ENCODE measurements at regions not wholly inside any gene's neighbourhood (a gene's known extent, or its start where the extent isn't known, plus 50 kb on each side); places are given as distances from the start of the nearest gene placed in this dataset.

GRCh38 chr3:30513374-30514152 is 92.8 kb upstream of the TGFBR2 start:
- Histone ChIP-seq H3K9me3 (ENCODE audit: control insufficient read depth in 2 of 3, insufficient read depth in 1 of 3, low read length in 3 of 3) (no peaks in the 10 kb centered on the region), H3K4me1 (ENCODE audit: control insufficient read depth in 2 of 3, insufficient read depth in 2 of 3, low read depth in 1 of 3, low read length in 3 of 3) (no peaks in the 10 kb centered on the region), H3K9ac (ENCODE audit: low read length in 3 of 3) (no peak overlapping the region), H3K27ac (ENCODE audit: low read depth in 2 of 2, low read length in 2 of 2) (no peak overlapping the region), H3K27me3 (ENCODE audit: control insufficient read depth, insufficient read depth, low read length) (no peaks in the 10 kb centered on the region), H3K4me3 (ENCODE audit: low read length in 3 of 3) (no peak overlapping the region), H3K36me3 (ENCODE audit: control insufficient read depth in 2 of 3, insufficient read depth in 3 of 3, low read length in 3 of 3) (no peaks in the 10 kb centered on the region)
- DNase-seq (no peak), FAIRE-seq (no peak)
- TF ChIP-seq, protein P1, sequence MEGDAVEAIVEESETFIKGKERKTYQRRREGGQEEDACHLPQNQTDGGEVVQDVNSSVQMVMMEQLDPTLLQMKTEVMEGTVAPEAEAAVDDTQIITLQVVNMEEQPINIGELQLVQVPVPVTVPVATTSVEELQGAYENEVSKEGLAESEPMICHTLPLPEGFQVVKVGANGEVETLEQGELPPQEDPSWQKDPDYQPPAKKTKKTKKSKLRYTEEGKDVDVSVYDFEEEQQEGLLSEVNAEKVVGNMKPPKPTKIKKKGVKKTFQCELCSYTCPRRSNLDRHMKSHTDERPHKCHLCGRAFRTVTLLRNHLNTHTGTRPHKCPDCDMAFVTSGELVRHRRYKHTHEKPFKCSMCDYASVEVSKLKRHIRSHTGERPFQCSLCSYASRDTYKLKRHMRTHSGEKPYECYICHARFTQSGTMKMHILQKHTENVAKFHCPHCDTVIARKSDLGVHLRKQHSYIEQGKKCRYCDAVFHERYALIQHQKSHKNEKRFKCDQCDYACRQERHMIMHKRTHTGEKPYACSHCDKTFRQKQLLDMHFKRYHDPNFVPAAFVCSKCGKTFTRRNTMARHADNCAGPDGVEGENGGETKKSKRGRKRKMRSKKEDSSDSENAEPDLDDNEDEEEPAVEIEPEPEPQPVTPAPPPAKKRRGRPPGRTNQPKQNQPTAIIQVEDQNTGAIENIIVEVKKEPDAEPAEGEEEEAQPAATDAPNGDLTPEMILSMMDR (IDR thresholded peaks at IDR 0.05; ENCODE audit: borderline replicate concordance, extremely low read depth, insufficient read depth), result no peak
- intact Hi-C loops (cut with DNase I), result no loop called here

- Histone ChIP-seq H3K36me3 (ENCODE audit: control insufficient read depth in 2 of 3, insufficient read depth in 3 of 3, low read length in 3 of 3) (no peaks in the 10 kb centered on the region), H3K27me3 (ENCODE audit: control insufficient read depth, insufficient read depth, low read length) (no peaks in the 10 kb centered on the region), H3K27ac (ENCODE audit: low read depth in 2 of 2, low read length in 2 of 2) (no peak overlapping the region), H3K4me1 (ENCODE audit: control insufficient read depth in 2 of 3, insufficient read depth in 2 of 3, low read depth in 1 of 3, low read length in 3 of 3) (no peaks in the 10 kb centered on the region), H3K9ac (ENCODE audit: low read length in 3 of 3) (no peak overlapping the region), H3K9me3 (ENCODE audit: control insufficient read depth in 2 of 3, insufficient read depth in 1 of 3, low read length in 3 of 3) (no peaks in the 10 kb centered on the region), H3K4me3 (ENCODE audit: low read length in 3 of 3) (no peak overlapping the region)
- DNase-seq (no peak), FAIRE-seq (no peak)
- intact Hi-C loops (cut with DNase I), result no loop called here
- TF ChIP-seq, protein P1 (IDR thresholded peaks at IDR 0.05; ENCODE audit: borderline replicate concordance, extremely low read depth, insufficient read depth), result no peak
Measured at GRCh38 chr3:30516238-30516637, 90.2 kb upstream of the TGFBR2 start.

DNA sequence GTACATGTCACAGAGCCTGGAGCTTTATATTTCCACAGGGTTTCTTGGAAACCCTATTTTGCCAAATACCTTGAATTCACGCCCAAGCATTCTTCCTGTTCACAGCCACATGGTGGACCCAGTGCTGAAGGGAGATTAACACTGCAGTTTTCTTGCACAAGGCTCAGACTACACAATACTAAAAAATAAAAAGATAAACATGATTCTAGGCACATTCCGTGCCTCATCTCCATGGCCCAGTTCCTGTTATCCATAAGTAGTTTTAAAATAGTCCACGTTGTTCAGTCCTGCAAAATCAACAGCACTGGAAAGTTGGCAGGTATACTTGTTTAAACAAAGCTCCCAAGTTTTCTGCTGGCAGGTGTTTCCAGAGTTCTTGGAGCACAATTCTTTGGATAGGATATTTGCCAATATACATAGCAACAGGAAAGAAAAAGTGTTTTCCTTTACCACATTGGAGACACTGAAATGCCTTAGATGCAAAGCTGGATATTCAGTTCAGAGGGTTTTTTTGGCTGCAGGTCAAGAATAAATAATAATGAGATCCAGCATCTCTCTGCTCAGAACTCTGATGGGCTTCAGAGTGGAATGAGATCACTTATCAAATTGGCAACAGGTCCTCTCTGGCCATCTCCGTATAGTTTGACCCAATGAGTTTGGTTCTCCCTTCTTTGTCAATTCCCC is 88.1 kb upstream of the TGFBR2 start:
- Histone ChIP-seq H3K4me3 (ENCODE audit: low read length in 3 of 3) (no peak overlapping the region), H3K9me3 (ENCODE audit: control insufficient read depth in 2 of 3, insufficient read depth in 1 of 3, low read length in 3 of 3) (no peaks in the 10 kb centered on the region), H3K9ac (ENCODE audit: low read length in 3 of 3) (no peak overlapping the region), H3K36me3 (ENCODE audit: control insufficient read depth in 2 of 3, insufficient read depth in 3 of 3, low read length in 3 of 3) (no peaks in the 10 kb centered on the region), H3K27me3 (ENCODE audit: control insufficient read depth, insufficient read depth, low read length) (no peaks in the 10 kb centered on the region), H3K4me1 (ENCODE audit: control insufficient read depth in 2 of 3, insufficient read depth in 2 of 3, low read depth in 1 of 3, low read length in 3 of 3) (no peaks in the 10 kb centered on the region), H3K27ac (ENCODE audit: low read depth in 2 of 2, low read length in 2 of 2) (no peak overlapping the region)
- TF ChIP-seq, protein P1 (IDR thresholded peaks at IDR 0.05; ENCODE audit: borderline replicate concordance, extremely low read depth, insufficient read depth), result no peak
- FAIRE-seq, result no peak
- DNase-seq, result peak in 1 of 5 donors; percentile 72
- intact Hi-C loops (cut with DNase I), result no loop called here
